Sciatic nerve (tissue), 2 donors: ENCODE measurements at regions not wholly inside any gene's neighbourhood (a gene's known extent, or its start where the extent isn't known, plus 50 kb on each side); places are given as distances from the start of the nearest gene placed in this dataset.
"Not testable (repeated sequence)": the region's sequence is repeated elsewhere in the genome, so short reads cannot be mapped to it uniquely, and the experiment has no call there.

Source experiments
- ATAC-seq: fragments of 200-7000 bp; cut with Tn5 transposase; one replicate; pipeline ENCODE4 v1.9.1; 2020; ENCODE audit warnings: mild to moderate bottlenecking, moderate library complexity
- DNase-seq: peaks from one replicate; pipeline ENCODE4 v3.0.0-alpha.2; 2020; ENCODE audit warnings: low spot score
- intact Hi-C: fragments of 100-400 bp; cut with DNase I; formaldehyde crosslinking; loops from one replicate; pipeline ENCODE4 v1.14.2; 2022
- donor health status: DM: no; HTN: no; CAD: no.
- donor health status: DM: no; HTN: no; CAD: no.

- ATAC-seq, DNase-seq, intact Hi-C loops: not testable (repeated sequence)
Measured at GRCh38 chr21:17998599-17998998, 179.4 kb upstream of the C21orf91 start.

GRCh38 chr21:17989780-17990179 lies 170.6 kb upstream of the C21orf91 start:
- intact Hi-C loops = no loop called here
- no peak for DNase-seq
- no peak for ATAC-seq

- intact Hi-C loops = no loop called here
- ATAC-seq = no peak
- DNase-seq = no peak
Measured at GRCh38 chr21:17988102-17988437, 168.9 kb upstream of the C21orf91 start.

- DNase-seq = no peak
- no peak for ATAC-seq
- intact Hi-C loops = no loop called here
Measured at GRCh38 chr21:17987382-17988101, 168.4 kb upstream of the C21orf91 start.

- intact Hi-C loops = no loop called here
- peak; percentile 77 for ATAC-seq
- DNase-seq = no peak
Measured at GRCh38 chr21:17981060-17981740, 162.0 kb upstream of the C21orf91 start.

- peak; percentile 53 for ATAC-seq
- no peak for DNase-seq
- intact Hi-C loops = no loop called here
Measured at GRCh38 chr21:17979763-17980162, 160.6 kb upstream of the C21orf91 start.

- ATAC-seq (no peak), DNase-seq (no peak)
- intact Hi-C loops = no loop called here
Measured at GRCh38 chr21:17978895-17979294, 159.7 kb upstream of the C21orf91 start.

GRCh38 chr21:17976691-17977090 lies 157.5 kb upstream of the C21orf91 start:
- no peak for ATAC-seq
- intact Hi-C loops = no loop called here

GRCh38 chr21:17976139-17976538 lies 157.0 kb upstream of the C21orf91 start:
- ATAC-seq (no peak), DNase-seq (no peak)
- intact Hi-C loops = no loop called here

More at GRCh38 chr21:17976691-17977090, 157.5 kb upstream of the C21orf91 start:
- no peak for DNase-seq

- DNase-seq = no peak
- intact Hi-C loops = no loop called here
- ATAC-seq = no peak
Measured at GRCh38 chr21:17967319-17967718, 148.2 kb upstream of the C21orf91 start.

GRCh38 chr21:17964716-17965115 lies 145.6 kb upstream of the C21orf91 start:
- no peak for ATAC-seq
- intact Hi-C loops = no loop called here
- DNase-seq = no peak

GRCh38 chr21:17964199-17964598 lies 145.0 kb upstream of the C21orf91 start:
- intact Hi-C loops = no loop called here
- DNase-seq = no peak
- ATAC-seq = no peak

GRCh38 chr21:17950591-17950990 lies 131.4 kb upstream of the C21orf91 start:
- ATAC-seq (no peak), DNase-seq (no peak)
- intact Hi-C loops = no loop called here

GRCh38 chr21:17949421-17949820 lies 130.3 kb upstream of the C21orf91 start:
- intact Hi-C loops = no loop called here
- DNase-seq (no peak), ATAC-seq (no peak)

GRCh38 chr21:17947531-17947930 lies 128.4 kb upstream of the C21orf91 start:
- intact Hi-C loops = no loop called here
- ATAC-seq (peak; percentile 58), DNase-seq (no peak)

GRCh38 chr21:17931080-17931479 lies 111.9 kb upstream of the C21orf91 start:
- DNase-seq = no peak
- no peak for ATAC-seq
- intact Hi-C loops = no loop called here

GRCh38 chr21:17930093-17930492 lies 110.9 kb upstream of the C21orf91 start:
- ATAC-seq = no peak
- DNase-seq = no peak
- intact Hi-C loops = no loop called here

GRCh38 chr21:17929510-17929909 lies 110.4 kb upstream of the C21orf91 start:
- intact Hi-C loops = no loop called here
- DNase-seq = no peak

GRCh38 chr21:17925899-17926298 lies 106.7 kb upstream of the C21orf91 start:
- intact Hi-C loops = no loop called here
- ATAC-seq = no peak
- DNase-seq = no peak

More at GRCh38 chr21:17929510-17929909, 110.4 kb upstream of the C21orf91 start:
- ATAC-seq = no peak

GRCh38 chr21:17925000-17925610 lies 105.9 kb upstream of the C21orf91 start:
- DNase-seq (no peak), ATAC-seq (peak; percentile 90)
- intact Hi-C loops = no loop called here
